PFSK-1 (cell line): ENCODE measurements at regions not wholly inside any gene's neighbourhood (a gene's known extent, or its start where the extent isn't known, plus 50 kb on each side); places are given as distances from the start of the nearest gene placed in this dataset.

Source experiments
- FOXP2 ChIP-seq: optimal IDR thresholded peaks from 2 replicates; pipeline ENCODE3; 2011; ENCODE audit warnings: borderline replicate concordance, control low read depth, inconsistent platforms; ENCODE audit not compliant: insufficient read depth; ENCODE audit errors: extremely low read length, extremely low read depth
- POLR2AphosphoS5 ChIP-seq: IDR thresholded peaks from 2 replicates; pipeline ENCODE4 v1.6.1; 2012; ENCODE audit warnings: low read depth, mild to moderate bottlenecking, control low read depth, low read length, moderate library complexity
- REST ChIP-seq, 2 experiments: IDR thresholded peaks; 2 replicates each; pipeline versions ENCODE4 v1.6.1 to v1.8.0; 2011 to 2012; ENCODE audit warnings: low read depth in 2 of 2, low read length in 2 of 2, control low read depth in 1 of 2, inconsistent platforms in 1 of 2, mild to moderate bottlenecking in 1 of 2, moderate library complexity in 1 of 2; ENCODE audit not compliant: insufficient read depth in 1 of 2
- SIN3A ChIP-seq: IDR thresholded peaks from 2 replicates; pipeline ENCODE4 v1.6.1; 2012; ENCODE audit warnings: mild to moderate bottlenecking, low read length, moderate library complexity, borderline replicate concordance; ENCODE audit not compliant: insufficient read depth
- TAF1 ChIP-seq: IDR thresholded peaks from 2 replicates; pipeline ENCODE4 v1.6.1; 2012; ENCODE audit warnings: low read length, control low read depth, borderline replicate concordance; ENCODE audit not compliant: insufficient read depth

- no peak for TF ChIP-seq TAF1
- TF ChIP-seq SIN3A, result no peak
- no peak for TF ChIP-seq FOXP2
- TF ChIP-seq POLR2AphosphoS5, result no peak
- no peak for TF ChIP-seq REST (IDR thresholded peaks at IDR 0.05; ENCODE audit: insufficient read depth in 1 of 2, low read depth in 2 of 2, low read length in 2 of 2)
Observed at GRCh38 chr16:72372087-72373045, 200.4 kb upstream of the PMFBP1 start.

- TF ChIP-seq FOXP2, result no peak
- no peak for TF ChIP-seq POLR2AphosphoS5
- no peak for TF ChIP-seq TAF1
- no peak for TF ChIP-seq SIN3A
- no peak for TF ChIP-seq REST (IDR thresholded peaks at IDR 0.05; ENCODE audit: insufficient read depth in 1 of 2, low read depth in 2 of 2, low read length in 2 of 2)
Observed at GRCh38 chr16:72371307-72372086, 199.5 kb upstream of the PMFBP1 start.

- TF ChIP-seq REST (IDR thresholded peaks at IDR 0.05; ENCODE audit: insufficient read depth in 1 of 2, low read depth in 2 of 2, low read length in 2 of 2), result no peak
Observed at GRCh38 chr16:72369274-72369673, 197.3 kb upstream of the PMFBP1 start.

- no peak for TF ChIP-seq SIN3A
- TF ChIP-seq POLR2AphosphoS5, result no peak
- TF ChIP-seq FOXP2, result no peak
- no peak for TF ChIP-seq TAF1
- no peak for TF ChIP-seq REST (IDR thresholded peaks at IDR 0.05; ENCODE audit: insufficient read depth in 1 of 2, low read depth in 2 of 2, low read length in 2 of 2)
Observed at GRCh38 chr16:72367851-72368250, 195.9 kb upstream of the PMFBP1 start.
